ENCODE measurements at regions not wholly inside any gene's neighbourhood (a gene's known extent, or its start where the extent isn't known, plus 50 kb on each side); places are given as distances from the start of the nearest gene placed in this dataset.

DNA sequence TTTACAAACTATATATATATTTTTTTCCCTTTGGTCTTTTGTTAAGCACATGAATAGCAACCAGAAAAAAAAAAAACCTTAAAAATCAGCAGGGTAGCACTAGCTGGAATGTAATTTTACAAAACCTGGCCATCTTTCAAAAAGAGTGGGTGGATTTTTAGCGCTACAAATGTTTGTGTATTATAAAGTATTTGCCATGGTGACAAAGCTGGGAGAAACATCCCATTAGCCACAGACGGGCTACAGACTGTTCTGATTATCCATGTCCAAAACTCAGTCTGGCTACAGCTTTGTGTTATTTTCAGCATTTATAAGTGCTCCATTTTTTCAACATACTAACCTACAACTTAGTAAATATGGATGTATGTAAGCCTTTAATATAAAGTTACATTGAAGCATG lies 249.5 kb upstream of the TANK start:
- TF ChIP-seq SUZ12 (IDR thresholded peaks at IDR 0.05; ENCODE audit: extremely low read depth, insufficient read depth, insufficient read length) = no peak
- no peak for TF ChIP-seq ZNF274 (IDR thresholded peaks at IDR 0.05; ENCODE audit: low read depth, low read length)
- no peak for TF ChIP-seq YY1 (IDR thresholded peaks at IDR 0.05; ENCODE audit: insufficient read depth, insufficient read length)
